ENCODE measurements at regions not wholly inside any gene's neighbourhood (a gene's known extent, or its start where the extent isn't known, plus 50 kb on each side); places are given as distances from the start of the nearest gene placed in this dataset.

DNA sequence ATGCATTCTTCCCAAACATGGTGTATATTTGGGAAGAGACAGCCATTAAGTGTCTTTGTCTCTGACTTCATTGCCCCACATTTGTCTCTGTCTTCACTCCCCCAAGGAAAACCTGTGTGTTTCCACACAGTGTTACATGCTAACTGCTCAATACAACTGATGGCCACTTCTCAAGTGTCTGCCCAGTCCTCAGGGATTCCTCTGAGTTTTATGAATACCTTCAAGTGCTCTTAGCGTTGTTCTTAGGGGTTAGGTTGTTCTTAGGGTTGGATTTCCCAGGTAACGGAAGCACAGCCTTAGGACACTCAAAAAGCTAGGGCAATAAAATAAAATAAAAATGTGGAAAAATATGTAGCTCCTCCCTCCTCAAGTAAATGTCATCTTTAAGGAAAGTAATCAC lies 64.7 kb upstream of the PLAC8 start:
- DNase-seq: no peak
- no peak overlapping the region for H3K4me3 ChIP-seq
- no peak overlapping the region for H3K9ac ChIP-seq (ENCODE audit: low read depth in 2 of 2, low read length in 2 of 2)
- TF ChIP-seq, protein P1, sequence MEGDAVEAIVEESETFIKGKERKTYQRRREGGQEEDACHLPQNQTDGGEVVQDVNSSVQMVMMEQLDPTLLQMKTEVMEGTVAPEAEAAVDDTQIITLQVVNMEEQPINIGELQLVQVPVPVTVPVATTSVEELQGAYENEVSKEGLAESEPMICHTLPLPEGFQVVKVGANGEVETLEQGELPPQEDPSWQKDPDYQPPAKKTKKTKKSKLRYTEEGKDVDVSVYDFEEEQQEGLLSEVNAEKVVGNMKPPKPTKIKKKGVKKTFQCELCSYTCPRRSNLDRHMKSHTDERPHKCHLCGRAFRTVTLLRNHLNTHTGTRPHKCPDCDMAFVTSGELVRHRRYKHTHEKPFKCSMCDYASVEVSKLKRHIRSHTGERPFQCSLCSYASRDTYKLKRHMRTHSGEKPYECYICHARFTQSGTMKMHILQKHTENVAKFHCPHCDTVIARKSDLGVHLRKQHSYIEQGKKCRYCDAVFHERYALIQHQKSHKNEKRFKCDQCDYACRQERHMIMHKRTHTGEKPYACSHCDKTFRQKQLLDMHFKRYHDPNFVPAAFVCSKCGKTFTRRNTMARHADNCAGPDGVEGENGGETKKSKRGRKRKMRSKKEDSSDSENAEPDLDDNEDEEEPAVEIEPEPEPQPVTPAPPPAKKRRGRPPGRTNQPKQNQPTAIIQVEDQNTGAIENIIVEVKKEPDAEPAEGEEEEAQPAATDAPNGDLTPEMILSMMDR (IDR thresholded peaks at IDR 0.05): no peak
- H3K4me1 ChIP-seq: no peaks in the 10 kb centered on the region
- H3K9me3 ChIP-seq: no peaks in the 10 kb centered on the region
- H3K36me3 ChIP-seq: no peaks in the 10 kb centered on the region
- H3K27me3 ChIP-seq: no peaks in the 10 kb centered on the region
- intact Hi-C loops (cut with DNase I): no loop called here
- H3K27ac ChIP-seq: no peak overlapping the region

DNA sequence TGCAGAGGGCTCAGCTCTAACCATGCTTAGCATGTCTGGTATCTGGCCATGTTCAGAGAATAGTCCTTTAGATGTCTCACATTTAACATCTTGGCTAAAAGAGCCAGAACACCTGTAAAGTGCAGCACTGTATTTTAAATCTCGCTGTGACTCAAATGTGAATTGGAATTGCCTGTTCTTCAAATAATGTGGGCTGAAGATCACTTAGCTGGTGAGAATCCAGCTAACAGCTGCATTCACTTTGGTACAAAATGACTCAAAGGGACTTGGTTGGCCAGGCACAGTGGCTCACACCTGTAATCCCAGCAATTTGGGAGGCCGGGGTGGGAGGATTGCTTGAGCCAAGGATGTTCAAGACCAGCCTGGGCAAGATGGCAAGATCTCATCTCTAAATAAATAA lies 63.5 kb upstream of the PLAC8 start:
- Histone ChIP-seq H3K9me3 (no peaks in the 10 kb centered on the region), H3K27me3 (no peaks in the 10 kb centered on the region), H3K27ac (no peak overlapping the region), H3K9ac (ENCODE audit: low read depth in 2 of 2, low read length in 2 of 2) (no peak overlapping the region), H3K36me3 (no peaks in the 10 kb centered on the region), H3K4me1 (no peaks in the 10 kb centered on the region), H3K4me3 (no peak overlapping the region)
- DNase-seq: no peak
- TF ChIP-seq, protein P1 (IDR thresholded peaks at IDR 0.05): no peak
- intact Hi-C loops (cut with DNase I): no loop called here

- no peaks in the 10 kb centered on the region for H3K9me3 ChIP-seq
- no peaks in the 10 kb centered on the region for H3K36me3 ChIP-seq
- no peaks in the 10 kb centered on the region for H3K27me3 ChIP-seq
- no peak overlapping the region for H3K9ac ChIP-seq (ENCODE audit: low read depth in 2 of 2, low read length in 2 of 2)
- H3K4me1 ChIP-seq: no peaks in the 10 kb centered on the region
- TF ChIP-seq, protein P1 (IDR thresholded peaks at IDR 0.05): no peak
- no peak overlapping the region for H3K27ac ChIP-seq
- H3K4me3 ChIP-seq: no peak overlapping the region
- DNase-seq: no peak
- intact Hi-C loops (cut with DNase I): no loop called here
Observed at GRCh38 chr4:83177182-83177581, 62.7 kb upstream of the PLAC8 start.

GRCh38 chr4:83174844-83175414 lies 60.4 kb upstream of the PLAC8 start:
- TF ChIP-seq, protein P1 (IDR thresholded peaks at IDR 0.05): no peak
- intact Hi-C loops (cut with DNase I): no loop called here
- no peaks in the 10 kb centered on the region for H3K36me3 ChIP-seq
- no peaks in the 10 kb centered on the region for H3K27me3 ChIP-seq
- H3K9me3 ChIP-seq: no peaks in the 10 kb centered on the region
- H3K4me3 ChIP-seq: no peak overlapping the region
- no peak overlapping the region for H3K9ac ChIP-seq (ENCODE audit: low read depth in 2 of 2, low read length in 2 of 2)
- no peaks in the 10 kb centered on the region for H3K4me1 ChIP-seq
- no peak for DNase-seq
- no peak overlapping the region for H3K27ac ChIP-seq

GRCh38 chr4:83172371-83172770 lies 57.8 kb upstream of the PLAC8 start:
- TF ChIP-seq, protein P1 (IDR thresholded peaks at IDR 0.05): no peak

More at GRCh38 chr4:83172371-83172770, 57.8 kb upstream of the PLAC8 start:
- Histone ChIP-seq H3K27ac (no peak overlapping the region), H3K36me3 (no peaks in the 10 kb centered on the region), H3K4me3 (no peak overlapping the region), H3K4me1 (no peaks in the 10 kb centered on the region), H3K27me3 (no peaks in the 10 kb centered on the region), H3K9me3 (no peaks in the 10 kb centered on the region), H3K9ac (ENCODE audit: low read depth in 2 of 2, low read length in 2 of 2) (no peak overlapping the region)
- no peak for DNase-seq
- intact Hi-C loops (cut with DNase I): no loop called here

Data from colonic mucosa (tissue), 4 donors.